Mesenchymal stem cell (in vitro differentiated cells and primary cell): ENCODE measurements at regions not wholly inside any gene's neighbourhood (a gene's known extent, or its start where the extent isn't known, plus 50 kb on each side); places are given as distances from the start of the nearest gene placed in this dataset.
A peak's percentile ranks its signal among the peaks of the same experiment; 100 is the strongest.

ENCODE experiments used
- DNase-seq: peaks from one replicate; pipeline ENCODE4 v3.0.0-alpha.2; 2013
- H2AFZ ChIP-seq: one replicate; pipeline ENCODE4 v1.6.1; 2013; ENCODE audit warnings: low read depth, mild to moderate bottlenecking, control low read depth, inconsistent platforms, low read length, moderate library complexity
- H2AK5ac ChIP-seq: 2 replicates; pipeline ENCODE4 v1.6.1; 2013; ENCODE audit warnings: low read length, moderate library complexity, mild to moderate bottlenecking, inconsistent platforms; ENCODE audit not compliant: severe bottlenecking
- H2BK120ac ChIP-seq: one replicate; pipeline ENCODE4 v1.6.1; 2013; ENCODE audit warnings: low read depth, mild to moderate bottlenecking, inconsistent platforms, low read length, moderate library complexity
- H2BK12ac ChIP-seq, 2 experiments: one replicate each; pipeline ENCODE4 v1.6.1; 2013; ENCODE audit warnings: inconsistent platforms in 2 of 2, low read length in 2 of 2, mild to moderate bottlenecking in 2 of 2, moderate library complexity in 2 of 2, control low read depth in 1 of 2
- H2BK15ac ChIP-seq: one replicate; pipeline ENCODE4 v1.6.1; 2013; ENCODE audit warnings: mild to moderate bottlenecking, low read depth, inconsistent platforms; ENCODE audit not compliant: poor library complexity, severe bottlenecking
- H2BK5ac ChIP-seq: 2 replicates; pipeline ENCODE4 v1.6.1; 2013; ENCODE audit warnings: low read depth, mild to moderate bottlenecking, low read length, control low read depth, inconsistent platforms; ENCODE audit not compliant: poor library complexity, severe bottlenecking
- H3K14ac ChIP-seq, 2 experiments: one replicate each; pipeline ENCODE4 v1.6.1; 2013; ENCODE audit warnings: inconsistent platforms in 2 of 2, low read length in 2 of 2, control low read depth in 1 of 2, mild to moderate bottlenecking in 1 of 2, moderate library complexity in 1 of 2
- H3K18ac ChIP-seq, 2 experiments: one replicate each; pipeline ENCODE4 v1.6.1; 2013; ENCODE audit warnings: inconsistent platforms in 2 of 2, low read length in 2 of 2, control low read depth in 1 of 2, low read depth in 1 of 2, mild to moderate bottlenecking in 1 of 2
- H3K23ac ChIP-seq, 2 experiments: one replicate each; pipeline ENCODE4 v1.6.1; 2013; ENCODE audit warnings: inconsistent platforms in 2 of 2, low read length in 2 of 2, mild to moderate bottlenecking in 2 of 2, moderate library complexity in 2 of 2, control low read depth in 1 of 2
- H3K27ac ChIP-seq: 2 replicates; pipeline ENCODE4 v1.5.1; 2013; ENCODE audit warnings: mild to moderate bottlenecking, moderate library complexity, low read length, control low read depth, inconsistent platforms; ENCODE audit not compliant: poor library complexity, severe bottlenecking
- H3K27me3 ChIP-seq, 2 experiments: 2 replicates each; pipeline versions ENCODE4 v1.6.1 to v1.7.0; 2013; ENCODE audit warnings: low read length in 2 of 2, mild to moderate bottlenecking in 2 of 2, moderate library complexity in 2 of 2, control low read depth in 1 of 2, inconsistent platforms in 1 of 2; ENCODE audit not compliant: control insufficient read depth in 1 of 2, insufficient read depth in 1 of 2
- H3K36me3 ChIP-seq, 2 experiments: 2 replicates each; pipeline versions ENCODE4 v1.6.1 to v1.7.0; 2013; ENCODE audit warnings: low read length in 2 of 2, control low read depth in 1 of 2, inconsistent platforms in 1 of 2, low read depth in 1 of 2, mild to moderate bottlenecking in 1 of 2; ENCODE audit not compliant: insufficient read depth in 2 of 2, control insufficient read depth in 1 of 2
- H3K4ac ChIP-seq, 2 experiments: one replicate each; pipeline ENCODE4 v1.6.1; 2013; ENCODE audit warnings: inconsistent platforms in 2 of 2, low read length in 2 of 2, mild to moderate bottlenecking in 2 of 2, moderate library complexity in 2 of 2, control low read depth in 1 of 2, low read depth in 1 of 2
- H3K4me1 ChIP-seq: 2 replicates; pipeline ENCODE4 v1.6.1; 2013; ENCODE audit warnings: low read depth, low read length, control low read depth; ENCODE audit not compliant: control insufficient read depth, insufficient read depth
- H3K4me2 ChIP-seq: 2 replicates; pipeline ENCODE4 v1.6.1; 2013; ENCODE audit warnings: low read length, mild to moderate bottlenecking, inconsistent platforms; ENCODE audit not compliant: poor library complexity, severe bottlenecking
- H3K4me3 ChIP-seq, 2 experiments: 2 replicates each; pipeline versions ENCODE4 v1.5.1 to v1.7.0; 2013; ENCODE audit warnings: low read length in 2 of 2, mild to moderate bottlenecking in 2 of 2, control low read depth in 1 of 2, low read depth in 1 of 2; ENCODE audit not compliant: insufficient read depth in 1 of 2
- H3K79me1 ChIP-seq: replicated peaks from 2 replicates; pipeline ENCODE4 v1.6.1; 2013; ENCODE audit warnings: mild to moderate bottlenecking, control low read depth, low read length, inconsistent platforms; ENCODE audit not compliant: poor library complexity, severe bottlenecking
- H3K9ac ChIP-seq: 2 replicates; pipeline ENCODE4 v1.7.0; 2013; ENCODE audit warnings: mild to moderate bottlenecking, low read length, moderate library complexity
- H3K9me3 ChIP-seq: 2 replicates; pipeline ENCODE4 v1.7.0; 2013; ENCODE audit warnings: mild to moderate bottlenecking, low read length; ENCODE audit not compliant: control insufficient read depth
- H4K8ac ChIP-seq: one replicate; pipeline ENCODE4 v1.6.1; 2013; ENCODE audit warnings: inconsistent platforms, mild to moderate bottlenecking, low read length, moderate library complexity
- H4K91ac ChIP-seq: one replicate; pipeline ENCODE4 v1.6.1; 2013; ENCODE audit warnings: mild to moderate bottlenecking, low read length, inconsistent platforms
- WGBS: methylation state at CpG from one replicate; pipeline ENCODE4 v1.1.7; 2013; ENCODE audit warnings: mixed read lengths; 5-methylcytosine and 5-hydroxymethylcytosine counted together

GRCh38 chrX:87901060-87901459 lies 383.5 kb downstream of the KLHL4 start:
- H2AK5ac ChIP-seq: no peak overlapping the region
- no peak overlapping the region for H3K4ac ChIP-seq
- no peak overlapping the region for H2BK12ac ChIP-seq
- no peak overlapping the region for H3K9ac ChIP-seq
- H3K4me2 ChIP-seq: no peak overlapping the region
- H4K8ac ChIP-seq: no peak overlapping the region
- H3K4me1 ChIP-seq: no peaks in the 10 kb centered on the region
- no peak overlapping the region for H2BK120ac ChIP-seq
- no peaks in the 10 kb centered on the region for H3K27me3 ChIP-seq
- H3K23ac ChIP-seq: no peak overlapping the region
- no peak overlapping the region for H2BK15ac ChIP-seq
- no peak overlapping the region for H3K18ac ChIP-seq
- WGBS: 79% methylated on average over 3 of the region's 3 CpGs
- no peak overlapping the region for H3K14ac ChIP-seq
- H3K9me3 ChIP-seq: no peaks in the 10 kb centered on the region
- H4K91ac ChIP-seq: no peak overlapping the region
- no peak overlapping the region for H2AFZ ChIP-seq
- H3K4me3 ChIP-seq: peak overlapping the region in 1 of 2 experiments; percentile 36
- no peak overlapping the region for H3K27ac ChIP-seq
- no peak overlapping the region for H2BK5ac ChIP-seq
- no peaks in the 10 kb centered on the region for H3K79me1 ChIP-seq
- H3K36me3 ChIP-seq: no peaks in the 10 kb centered on the region
- no peak for DNase-seq

GRCh38 chrX:87914726-87915125 lies 397.1 kb downstream of the KLHL4 start:
- no peak overlapping the region for H3K4me2 ChIP-seq
- H3K36me3 ChIP-seq: no peaks in the 10 kb centered on the region
- H3K9ac ChIP-seq: no peak overlapping the region
- H2BK120ac ChIP-seq: no peak overlapping the region
- no peak overlapping the region for H3K14ac ChIP-seq
- WGBS: 91% methylated on average over 4 of the region's 5 CpGs
- no peak overlapping the region for H2AFZ ChIP-seq
- H3K23ac ChIP-seq: no peak overlapping the region
- H3K27me3 ChIP-seq: no peaks in the 10 kb centered on the region
- DNase-seq: no peak
- H2AK5ac ChIP-seq: no peak overlapping the region
- no peak overlapping the region for H4K8ac ChIP-seq
- H4K91ac ChIP-seq: no peak overlapping the region
- H3K4ac ChIP-seq: no peak overlapping the region
- no peak overlapping the region for H3K18ac ChIP-seq
- no peaks in the 10 kb centered on the region for H3K79me1 ChIP-seq
- no peak overlapping the region for H2BK5ac ChIP-seq
- no peak overlapping the region for H2BK15ac ChIP-seq
- no peaks in the 10 kb centered on the region for H3K4me1 ChIP-seq
- peaks cover 3% of the 10 kb centered on the region for H3K9me3 ChIP-seq
- no peak overlapping the region for H3K4me3 ChIP-seq
- H2BK12ac ChIP-seq: no peak overlapping the region
- H3K27ac ChIP-seq: no peak overlapping the region

GRCh38 chrX:87924619-87925018 lies 407.0 kb downstream of the KLHL4 start:
- no peak overlapping the region for H2BK15ac ChIP-seq
- WGBS: 78% methylated on average over 3 of the region's 3 CpGs

DNA sequence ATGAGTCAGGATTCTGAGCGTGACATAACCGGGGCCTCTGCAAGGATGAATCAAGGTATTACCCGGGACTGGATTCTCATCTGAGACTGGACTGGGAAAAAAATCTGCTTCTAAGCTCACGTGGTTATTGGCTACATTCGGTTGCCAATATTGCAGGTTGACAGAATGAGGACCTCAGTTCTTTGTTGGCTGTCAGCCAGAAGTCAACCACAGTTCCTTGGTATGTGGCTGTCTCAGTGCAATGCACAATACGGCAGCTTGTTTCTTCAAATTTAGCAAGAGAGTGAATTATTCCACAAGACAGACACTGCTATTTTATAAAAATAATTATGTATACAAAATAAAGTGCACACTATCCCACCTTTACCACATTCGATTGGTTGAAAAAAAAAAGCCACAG lies 424.2 kb downstream of the KLHL4 start:
- no peak overlapping the region for H2AK5ac ChIP-seq
- no peak overlapping the region for H3K4me2 ChIP-seq
- H3K27me3 ChIP-seq: no peaks in the 10 kb centered on the region
- H3K9me3 ChIP-seq: no peaks in the 10 kb centered on the region
- no peak overlapping the region for H4K8ac ChIP-seq
- no peak overlapping the region for H4K91ac ChIP-seq
- no peak overlapping the region for H3K27ac ChIP-seq
- H3K23ac ChIP-seq: no peak overlapping the region
- H3K36me3 ChIP-seq: no peaks in the 10 kb centered on the region
- no peaks in the 10 kb centered on the region for H3K79me1 ChIP-seq
- H3K9ac ChIP-seq: no peak overlapping the region
- H2BK12ac ChIP-seq: no peak overlapping the region
- no peak for DNase-seq
- H3K4me3 ChIP-seq: no peak overlapping the region
- no peak overlapping the region for H2BK120ac ChIP-seq
- H2BK15ac ChIP-seq: no peak overlapping the region
- H3K4me1 ChIP-seq: no peaks in the 10 kb centered on the region
- WGBS: 93% methylated on average over 5 of the region's 7 CpGs
- H2BK5ac ChIP-seq: no peak overlapping the region
- H3K4ac ChIP-seq: no peak overlapping the region
- H3K18ac ChIP-seq: no peak overlapping the region
- no peak overlapping the region for H2AFZ ChIP-seq
- no peak overlapping the region for H3K14ac ChIP-seq

More at GRCh38 chrX:87924619-87925018, 407.0 kb downstream of the KLHL4 start:
- Histone ChIP-seq H3K36me3 (no peaks in the 10 kb centered on the region), H3K9me3 (no peaks in the 10 kb centered on the region), H3K18ac (no peak overlapping the region), H3K27me3 (no peaks in the 10 kb centered on the region), H3K4me3 (no peak overlapping the region), H3K23ac (no peak overlapping the region), H3K4me1 (no peaks in the 10 kb centered on the region), H3K79me1 (no peaks in the 10 kb centered on the region), H3K9ac (no peak overlapping the region), H4K91ac (no peak overlapping the region), H2AK5ac (no peak overlapping the region), H3K14ac (no peak overlapping the region), H4K8ac (no peak overlapping the region), H2BK12ac (no peak overlapping the region), H2AFZ (no peak overlapping the region), H2BK5ac (no peak overlapping the region), H3K27ac (no peak overlapping the region), H2BK120ac (no peak overlapping the region), H3K4me2 (no peak overlapping the region), H3K4ac (no peak overlapping the region)
- DNase-seq: no peak
